ENCODE measurements at regions not wholly inside any gene's neighbourhood (a gene's known extent, or its start where the extent isn't known, plus 50 kb on each side); places are given as distances from the start of the nearest gene placed in this dataset.

GRCh38 chr11:107247167-107247861 lies 210.3 kb downstream of the CWF19L2 start:
- ChIA-PET CTCF (no interaction called here), POLR2A (no interaction called here)
- H3K27ac Mint-ChIP-seq = no peak overlapping the region
- Histone ChIP-seq H3K36me3 (ENCODE audit: insufficient read depth, low read length) (no peaks in the 10 kb centered on the region), H3K4me3 (ENCODE audit: low read length) (no peak overlapping the region), H3K27ac (ENCODE audit: low read depth, low read length) (no peak overlapping the region), H3K27me3 (ENCODE audit: insufficient read depth, low read length, poor library complexity, severe bottlenecking) (no peaks in the 10 kb centered on the region), H3K9me3 (ENCODE audit: low read length) (no peaks in the 10 kb centered on the region), H3K4me1 (ENCODE audit: insufficient read depth, low read length) (no peaks in the 10 kb centered on the region)
- no peak for DNase-seq
- H3K4me1 Mint-ChIP-seq = no peaks in the 10 kb centered on the region
- no peaks in the 10 kb centered on the region for H3K9me3 Mint-ChIP-seq
- no peaks in the 10 kb centered on the region for H3K27me3 Mint-ChIP-seq
- no peak overlapping the region for H3K4me3 Mint-ChIP-seq
- H3K36me3 Mint-ChIP-seq = no peaks in the 10 kb centered on the region

GRCh38 chr11:107243929-107244328 lies 213.7 kb downstream of the CWF19L2 start:
- H3K9me3 Mint-ChIP-seq = peaks cover 0 to 5% (median 0%) of the 10 kb centered on the region in 5 donors
- DNase-seq = no peak
- Histone ChIP-seq H3K4me1 (ENCODE audit: insufficient read depth, low read length) (no peaks in the 10 kb centered on the region), H3K9me3 (ENCODE audit: low read length) (no peaks in the 10 kb centered on the region), H3K27ac (ENCODE audit: low read depth, low read length) (no peak overlapping the region), H3K27me3 (ENCODE audit: insufficient read depth, low read length, poor library complexity, severe bottlenecking) (no peaks in the 10 kb centered on the region), H3K4me3 (ENCODE audit: low read length) (no peak overlapping the region), H3K36me3 (ENCODE audit: insufficient read depth, low read length) (no peaks in the 10 kb centered on the region)
- POLR2A ChIA-PET = no interaction called here
- H3K4me3 Mint-ChIP-seq = no peak overlapping the region
- H3K4me1 Mint-ChIP-seq = no peaks in the 10 kb centered on the region
- CTCF ChIA-PET = no interaction called here
- no peak overlapping the region for H3K27ac Mint-ChIP-seq
- H3K36me3 Mint-ChIP-seq = no peaks in the 10 kb centered on the region
- peaks cover 3 to 9% of the 10 kb centered on the region in 2 donors for H3K27me3 Mint-ChIP-seq

GRCh38 chr11:107232451-107232850 lies 214.2 kb upstream of the GUCY1A2 start:
- no peak overlapping the region for H3K27ac ChIP-seq (ENCODE audit: low read depth, low read length)
- no peaks in the 10 kb centered on the region for H3K4me1 Mint-ChIP-seq
- POLR2A ChIA-PET = no interaction called here

GRCh38 chr11:107224836-107225235 lies 206.6 kb upstream of the GUCY1A2 start:
- Histone ChIP-seq H3K9me3 (ENCODE audit: low read length) (no peaks in the 10 kb centered on the region), H3K27ac (ENCODE audit: low read depth, low read length) (no peak overlapping the region), H3K36me3 (ENCODE audit: insufficient read depth, low read length) (no peaks in the 10 kb centered on the region), H3K4me3 (ENCODE audit: low read length) (no peak overlapping the region), H3K4me1 (ENCODE audit: insufficient read depth, low read length) (no peaks in the 10 kb centered on the region), H3K27me3 (ENCODE audit: insufficient read depth, low read length, poor library complexity, severe bottlenecking) (no peaks in the 10 kb centered on the region)
- no peak overlapping the region for H3K27ac Mint-ChIP-seq
- ChIA-PET CTCF (no interaction called here), POLR2A (no interaction called here)
- no peak for DNase-seq
- peaks cover 0 to 6% (median 2%) of the 10 kb centered on the region in 5 donors for H3K9me3 Mint-ChIP-seq
- H3K4me1 Mint-ChIP-seq = no peaks in the 10 kb centered on the region
- no peaks in the 10 kb centered on the region for H3K27me3 Mint-ChIP-seq
- H3K4me3 Mint-ChIP-seq = no peak overlapping the region
- H3K36me3 Mint-ChIP-seq = no peaks in the 10 kb centered on the region

More at GRCh38 chr11:107232451-107232850, 214.2 kb upstream of the GUCY1A2 start:
- Histone ChIP-seq H3K9me3 (ENCODE audit: low read length) (no peaks in the 10 kb centered on the region), H3K4me1 (ENCODE audit: insufficient read depth, low read length) (no peaks in the 10 kb centered on the region), H3K36me3 (ENCODE audit: insufficient read depth, low read length) (no peaks in the 10 kb centered on the region), H3K27me3 (ENCODE audit: insufficient read depth, low read length, poor library complexity, severe bottlenecking) (no peaks in the 10 kb centered on the region), H3K4me3 (ENCODE audit: low read length) (no peak overlapping the region)
- peaks cover 0 to 16% (median 11%) of the 10 kb centered on the region in 5 donors for H3K9me3 Mint-ChIP-seq
- H3K36me3 Mint-ChIP-seq = no peaks in the 10 kb centered on the region
- H3K27me3 Mint-ChIP-seq = no peaks in the 10 kb centered on the region
- no peak overlapping the region for H3K4me3 Mint-ChIP-seq
- DNase-seq = no peak
- H3K27ac Mint-ChIP-seq = no peak overlapping the region
- CTCF ChIA-PET = no interaction called here

GRCh38 chr11:107222916-107223460 lies 204.7 kb upstream of the GUCY1A2 start:
- H3K4me3 Mint-ChIP-seq = no peak overlapping the region
- no peaks in the 10 kb centered on the region for H3K36me3 ChIP-seq (ENCODE audit: insufficient read depth, low read length)
- POLR2A ChIA-PET = no interaction called here

GRCh38 chr11:107222431-107222830 lies 204.2 kb upstream of the GUCY1A2 start:
- DNase-seq = no peak
- Mint-ChIP-seq H3K4me3 (no peak overlapping the region), H3K9me3 (peaks cover 0 to 3% (median 0%) of the 10 kb centered on the region in 5 donors), H3K27ac (no peak overlapping the region), H3K27me3 (no peaks in the 10 kb centered on the region), H3K4me1 (no peaks in the 10 kb centered on the region), H3K36me3 (no peaks in the 10 kb centered on the region)
- Histone ChIP-seq H3K4me1 (ENCODE audit: insufficient read depth, low read length) (no peaks in the 10 kb centered on the region), H3K9me3 (ENCODE audit: low read length) (no peaks in the 10 kb centered on the region), H3K4me3 (ENCODE audit: low read length) (no peak overlapping the region), H3K27ac (ENCODE audit: low read depth, low read length) (no peak overlapping the region), H3K36me3 (ENCODE audit: insufficient read depth, low read length) (no peaks in the 10 kb centered on the region), H3K27me3 (ENCODE audit: insufficient read depth, low read length, poor library complexity, severe bottlenecking) (no peaks in the 10 kb centered on the region)
- ChIA-PET CTCF (no interaction called here), POLR2A (no interaction called here)

More at GRCh38 chr11:107222916-107223460, 204.7 kb upstream of the GUCY1A2 start:
- DNase-seq = no peak
- H3K4me1 ChIP-seq (ENCODE audit: insufficient read depth, low read length) = no peaks in the 10 kb centered on the region
- no peaks in the 10 kb centered on the region for H3K36me3 Mint-ChIP-seq
- H3K27ac ChIP-seq (ENCODE audit: low read depth, low read length) = no peak overlapping the region
- H3K27me3 Mint-ChIP-seq = no peaks in the 10 kb centered on the region
- H3K4me3 ChIP-seq (ENCODE audit: low read length) = no peak overlapping the region
- CTCF ChIA-PET = no interaction called here
- no peak overlapping the region for H3K27ac Mint-ChIP-seq
- no peaks in the 10 kb centered on the region for H3K9me3 ChIP-seq (ENCODE audit: low read length)
- H3K9me3 Mint-ChIP-seq = peaks cover 0 to 3% (median under 1%) of the 10 kb centered on the region in 5 donors
- H3K27me3 ChIP-seq (ENCODE audit: insufficient read depth, low read length, poor library complexity, severe bottlenecking) = no peaks in the 10 kb centered on the region
- no peaks in the 10 kb centered on the region for H3K4me1 Mint-ChIP-seq

DNA sequence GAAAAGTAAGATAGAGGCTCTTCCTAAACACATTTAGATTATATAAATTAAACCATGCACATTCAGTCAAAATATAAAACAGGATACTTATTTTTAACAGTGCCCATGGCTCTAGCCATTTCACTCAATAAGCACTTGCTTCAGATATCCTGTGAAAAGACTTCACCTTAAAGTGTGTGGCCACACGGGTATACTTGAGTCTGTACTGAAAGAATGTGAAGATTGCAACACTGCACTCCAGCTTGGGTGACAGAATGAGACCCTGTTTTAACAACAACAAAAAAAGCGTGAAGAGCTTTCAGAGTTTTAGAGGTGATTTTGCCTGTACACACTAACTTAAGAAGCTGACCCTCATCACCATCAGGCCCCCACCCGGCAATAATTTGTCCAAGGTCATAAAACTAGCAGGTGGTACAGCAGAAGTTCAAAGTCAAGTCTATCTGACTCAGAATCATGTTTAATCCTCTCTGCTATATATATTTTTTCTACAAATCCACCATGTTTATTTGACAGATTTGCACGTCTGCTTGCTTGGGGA lies 203.5 kb upstream of the GUCY1A2 start:
- Mint-ChIP-seq H3K9me3 (peaks cover 0 to 1% (median 0%) of the 10 kb centered on the region in 5 donors), H3K36me3 (no peaks in the 10 kb centered on the region), H3K27ac (no peak overlapping the region), H3K4me3 (no peak overlapping the region), H3K27me3 (no peaks in the 10 kb centered on the region), H3K4me1 (no peaks in the 10 kb centered on the region)
- Histone ChIP-seq H3K27me3 (ENCODE audit: insufficient read depth, low read length, poor library complexity, severe bottlenecking) (no peaks in the 10 kb centered on the region), H3K36me3 (ENCODE audit: insufficient read depth, low read length) (no peaks in the 10 kb centered on the region), H3K4me1 (ENCODE audit: insufficient read depth, low read length) (no peaks in the 10 kb centered on the region), H3K27ac (ENCODE audit: low read depth, low read length) (no peak overlapping the region), H3K4me3 (ENCODE audit: low read length) (no peak overlapping the region), H3K9me3 (ENCODE audit: low read length) (no peaks in the 10 kb centered on the region)
- CTCF ChIA-PET = no interaction called here
- no peak for DNase-seq
- POLR2A ChIA-PET = no interaction called here

GRCh38 chr11:107218123-107219013 lies 200.1 kb upstream of the GUCY1A2 start:
- Histone ChIP-seq H3K27ac (ENCODE audit: low read depth, low read length) (no peak overlapping the region), H3K27me3 (ENCODE audit: insufficient read depth, low read length, poor library complexity, severe bottlenecking) (no peaks in the 10 kb centered on the region), H3K36me3 (ENCODE audit: insufficient read depth, low read length) (no peaks in the 10 kb centered on the region), H3K4me1 (ENCODE audit: insufficient read depth, low read length) (no peaks in the 10 kb centered on the region), H3K4me3 (ENCODE audit: low read length) (no peak overlapping the region), H3K9me3 (ENCODE audit: low read length) (no peaks in the 10 kb centered on the region)
- POLR2A ChIA-PET = no interaction called here
- H3K36me3 Mint-ChIP-seq = no peaks in the 10 kb centered on the region
- no peaks in the 10 kb centered on the region for H3K9me3 Mint-ChIP-seq
- H3K27me3 Mint-ChIP-seq = peaks cover 0 to 2% of the 10 kb centered on the region in 2 donors
- CTCF ChIA-PET = no interaction called here
- no peak overlapping the region for H3K27ac Mint-ChIP-seq
- H3K4me3 Mint-ChIP-seq = no peak overlapping the region
- DNase-seq = no peak
- H3K4me1 Mint-ChIP-seq = no peaks in the 10 kb centered on the region
